ENCODE measurements at regions not wholly inside any gene's neighbourhood (a gene's known extent, or its start where the extent isn't known, plus 50 kb on each side); places are given as distances from the start of the nearest gene placed in this dataset.

- WGBS, 2 donors, result 70 to 77% methylated on average over 8 of the region's 8 CpGs
- Histone ChIP-seq H3K36me3 (replicated peaks in 1 of 2; ENCODE audit: insufficient read depth in 1 of 2, low read depth in 2 of 2) (no peaks in the 10 kb centered on the region), H3K4me3 (no peak overlapping the region), H3K9me3 (no peaks in the 10 kb centered on the region), H3K27me3 (no peaks in the 10 kb centered on the region), H3K4me1 (no peaks in the 10 kb centered on the region), H3K27ac (no peak overlapping the region)
- intact Hi-C loops (cut with DNase I), result no loop called here
- no peak for ATAC-seq
- no peak for TF ChIP-seq POLR2A (IDR thresholded peaks at IDR 0.05)
- TF ChIP-seq CTCF (IDR thresholded peaks at IDR 0.05), result no peak
- no peak for DNase-seq
These were observed 144.8 kb upstream of the RGPD4 start for GRCh38 chr2:107681936-107682335.

GRCh38 chr2:107684421-107684820 is 142.3 kb upstream of the RGPD4 start:
- 53 to 60% methylated on average over 4 of the region's 4 CpGs for WGBS, 2 donors
- H3K9me3 ChIP-seq, result no peaks in the 10 kb centered on the region
- no peaks in the 10 kb centered on the region for H3K27me3 ChIP-seq
- no peak for DNase-seq
- no peak for ATAC-seq
- no peak overlapping the region for H3K27ac ChIP-seq
- intact Hi-C loops (cut with DNase I), result no loop called here
- H3K4me3 ChIP-seq, result no peak overlapping the region
- TF ChIP-seq POLR2A (IDR thresholded peaks at IDR 0.05) (no peak), CTCF (IDR thresholded peaks at IDR 0.05) (no peak)
- H3K4me1 ChIP-seq, result no peaks in the 10 kb centered on the region
- H3K36me3 ChIP-seq (replicated peaks in 1 of 2; ENCODE audit: insufficient read depth in 1 of 2, low read depth in 2 of 2), result no peaks in the 10 kb centered on the region

- Histone ChIP-seq H3K4me1 (no peaks in the 10 kb centered on the region), H3K4me3 (no peak overlapping the region), H3K27me3 (no peaks in the 10 kb centered on the region), H3K27ac (no peak overlapping the region), H3K36me3 (replicated peaks in 1 of 2; ENCODE audit: insufficient read depth in 1 of 2, low read depth in 2 of 2) (no peaks in the 10 kb centered on the region), H3K9me3 (no peaks in the 10 kb centered on the region)
- DNase-seq (no peak), ATAC-seq (no peak)
- WGBS, 2 donors, result 53% methylated on average over 3 of the region's 3 CpGs
- TF ChIP-seq CTCF (IDR thresholded peaks at IDR 0.05) (no peak), POLR2A (IDR thresholded peaks at IDR 0.05) (no peak)
- intact Hi-C loops (cut with DNase I), result no loop called here
These were observed 141.2 kb upstream of the RGPD4 start for GRCh38 chr2:107685421-107685986.

- Histone ChIP-seq H3K36me3 (replicated peaks in 1 of 2; ENCODE audit: insufficient read depth in 1 of 2, low read depth in 2 of 2) (no peaks in the 10 kb centered on the region), H3K4me1 (no peaks in the 10 kb centered on the region), H3K4me3 (no peak overlapping the region), H3K27me3 (no peaks in the 10 kb centered on the region), H3K9me3 (no peaks in the 10 kb centered on the region), H3K27ac (no peak overlapping the region)
- WGBS, 2 donors, result 36 to 48% methylated on average over 6 of the region's 6 CpGs
- intact Hi-C loops (cut with DNase I), result no loop called here
- TF ChIP-seq POLR2A (IDR thresholded peaks at IDR 0.05) (no peak), CTCF (IDR thresholded peaks at IDR 0.05) (no peak)
- ATAC-seq, result no peak
- DNase-seq, result no peak
These were observed 139.6 kb upstream of the RGPD4 start for GRCh38 chr2:107687073-107687472.

- Histone ChIP-seq H3K27me3 (no peaks in the 10 kb centered on the region), H3K36me3 (replicated peaks in 1 of 2; ENCODE audit: insufficient read depth in 1 of 2, low read depth in 2 of 2) (no peaks in the 10 kb centered on the region), H3K27ac (no peak overlapping the region), H3K4me3 (no peak overlapping the region), H3K4me1 (no peaks in the 10 kb centered on the region), H3K9me3 (no peaks in the 10 kb centered on the region)
- no peak for DNase-seq
- no peak for ATAC-seq
- TF ChIP-seq POLR2A (IDR thresholded peaks at IDR 0.05) (no peak), CTCF (IDR thresholded peaks at IDR 0.05) (no peak)
- 58 to 82% methylated on average over 5 of the region's 5 CpGs for WGBS, 2 donors
- intact Hi-C loops (cut with DNase I), result no loop called here
These were observed 138.6 kb upstream of the RGPD4 start for GRCh38 chr2:107688135-107688534.
